Stomach (tissue), 8 donors: ENCODE measurements at regions not wholly inside any gene's neighbourhood (a gene's known extent, or its start where the extent isn't known, plus 50 kb on each side); places are given as distances from the start of the nearest gene placed in this dataset.

Experiments
- DNase-seq, 2 donors: peaks; one replicate each; pipeline versions ENCODE4 v3.0.0 to v3.0.0-alpha.2; 2013 to 2019
- H3K27ac ChIP-seq, 5 donors: fragments of 200-600 bp in 4 of 5; sonication (generic) in 4 of 5; one replicate each; pipeline ENCODE4 v1.5.1; 2013 to 2019; ENCODE audit warnings: mild to moderate bottlenecking in 1 of 5, moderate library complexity in 1 of 5
- H3K27me3 ChIP-seq, 3 donors: fragments of 200-600 bp; sonication (generic); one replicate each; pipeline ENCODE4 v1.5.1; 2017 to 2019; ENCODE audit warnings: mixed run types in 1 of 3
- H3K36me3 ChIP-seq, 4 donors: fragments of 200-600 bp; sonication (generic); 1 replicate in 3 of 4; 2 replicates in 1 of 4; pipeline ENCODE4 v1.5.1; 2016 to 2019
- H3K4me1 ChIP-seq, 4 donors: fragments of 200-600 bp; sonication (generic); one replicate each; pipeline ENCODE4 v1.5.1; 2016 to 2019
- H3K4me3 ChIP-seq, 4 donors: fragments of 200-600 bp; sonication (generic) in 3 of 4; one replicate each; pipeline ENCODE4 v1.5.1; 2016 to 2019; ENCODE audit warnings: mild to moderate bottlenecking in 1 of 4
- H3K9me3 ChIP-seq, 4 donors: fragments of 200-600 bp; sonication (generic); one replicate each; pipeline ENCODE4 v1.5.1; 2016 to 2019
- CTCF ChIP-seq, 7 experiments: fragments of 450-650 bp in 4 of 7; fragments of 200-600 bp in 3 of 7; sonication (generic) in 3 of 7; IDR thresholded peaks; one replicate each; pipeline ENCODE4 v1.5.1; 2016 to 2019; ENCODE audit warnings: antibody characterized with exemption in 7 of 7, control low read depth in 2 of 7, mild to moderate bottlenecking in 1 of 7
- EP300 ChIP-seq: sonication (generic); formaldehyde crosslinking; IDR thresholded peaks from one replicate; pipeline ENCODE4 v1.6.1; 2017; ENCODE audit warnings: antibody characterized with exemption
- POLR2A ChIP-seq, 4 donors: fragments of 450-650 bp; IDR thresholded peaks; one replicate each; pipeline ENCODE4 v1.6.1; 2016; ENCODE audit warnings: antibody characterized with exemption in 4 of 4, control low read depth in 2 of 4, mild to moderate bottlenecking in 1 of 4, moderate library complexity in 1 of 4
- POLR2AphosphoS5 ChIP-seq, 3 donors: sonication (generic); formaldehyde crosslinking; IDR thresholded peaks; one replicate each; pipeline ENCODE4 v1.6.1; 2016; ENCODE audit warnings: antibody characterized with exemption in 3 of 3
- WGBS, 5 donors: extraction: QIAGEN DNeasy Blood & Tissue Kit in 3 of 5; methylation state at CpG; one replicate each; pipeline versions ENCODE4 v1.1.5 to v1.1.7; 2013 to 2018; 5-methylcytosine and 5-hydroxymethylcytosine counted together
- intact Hi-C: fragments of 100-400 bp; cut with DNase I; formaldehyde crosslinking; loops from one replicate; pipeline ENCODE4 v1.15.1; 2023; ENCODE audit warnings: low total_unique reads
- donor health status: healthy with polysubstance abuse.
- donor health status: Bipolar disorder and iron deficiency.
- donor health status: healthy.

DNA sequence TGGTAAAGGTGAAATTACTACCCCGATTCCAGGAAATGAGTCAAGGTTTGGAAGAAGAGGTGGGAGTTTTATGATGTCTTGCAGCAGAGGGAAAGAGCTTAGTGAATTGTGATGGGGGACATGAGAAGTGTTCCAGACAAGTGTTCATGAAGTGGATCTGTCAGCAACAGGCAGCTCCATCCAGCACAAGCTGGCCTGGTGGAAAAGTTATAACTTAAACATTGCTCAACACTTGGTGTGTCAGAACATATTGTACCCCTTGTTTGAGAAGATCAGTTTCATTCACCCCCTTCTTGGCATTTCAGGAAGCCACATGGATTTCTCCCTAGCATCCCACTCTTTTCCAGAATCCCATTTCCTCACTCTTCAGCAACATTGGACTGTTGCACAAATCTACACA lies 222.0 kb downstream of the B3GLCT start:
- Histone ChIP-seq H3K36me3 (no peaks in the 10 kb centered on the region), H3K27ac (no peak overlapping the region), H3K9me3 (no peaks in the 10 kb centered on the region), H3K4me3 (no peak overlapping the region), H3K27me3 (no peaks in the 10 kb centered on the region), H3K4me1 (peaks cover 0 to 10% (median 6%) of the 10 kb centered on the region in 4 donors)
- no peak for TF ChIP-seq POLR2A (IDR thresholded peaks at IDR 0.05)
- TF ChIP-seq EP300, result no peak
- TF ChIP-seq CTCF (IDR thresholded peaks at IDR 0.05), result no peak
- TF ChIP-seq POLR2AphosphoS5 (IDR thresholded peaks at IDR 0.05), result no peak
- WGBS, 5 donors, result 56 to 81% (median 65%) methylated on average over 1 of the region's 1 CpG
- intact Hi-C loops, result loop anchor here (5.0 kb wide), 1 partner anchor 189 kb away; no protein-coding TSS in a partner anchor
- no peak for DNase-seq

DNA sequence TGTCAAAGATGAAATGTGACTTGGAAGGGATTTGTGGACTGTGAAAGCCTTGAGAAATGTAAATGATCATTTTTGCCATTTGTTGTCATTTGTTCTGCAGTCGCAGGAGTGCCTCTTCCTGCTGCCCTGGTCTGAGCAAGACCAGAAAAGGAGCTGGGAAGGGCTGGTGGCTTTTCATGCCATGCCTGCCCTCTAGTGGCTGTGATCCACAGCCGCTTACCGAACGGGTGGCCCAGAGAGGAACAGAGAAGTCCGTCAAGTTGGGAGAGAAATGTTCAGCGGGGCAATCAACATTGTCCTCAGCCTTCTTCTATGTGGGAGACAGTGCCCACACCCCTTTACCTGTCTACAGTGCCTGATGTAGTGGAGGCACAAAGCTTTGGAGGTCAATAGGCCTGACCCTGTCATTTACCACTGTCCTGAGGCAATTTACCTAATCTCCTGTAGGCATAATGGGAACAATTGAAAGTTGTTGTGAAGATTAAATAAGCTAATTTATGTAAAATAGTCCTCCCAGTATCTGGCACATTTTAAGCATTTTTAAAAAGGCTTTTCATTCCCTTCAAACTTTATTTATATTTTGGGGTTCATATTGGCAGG lies 224.5 kb downstream of the B3GLCT start:
- Histone ChIP-seq H3K4me3 (no peak overlapping the region), H3K36me3 (no peaks in the 10 kb centered on the region), H3K9me3 (no peaks in the 10 kb centered on the region), H3K27ac (no peak overlapping the region), H3K27me3 (no peaks in the 10 kb centered on the region), H3K4me1 (peaks cover 0 to 10% (median 6%) of the 10 kb centered on the region in 4 donors)
- peak; percentile 78 to 91 for DNase-seq
- intact Hi-C loops, result loop anchor here (5.0 kb wide), 1 partner anchor 192 kb away; no protein-coding TSS in a partner anchor
- peak in 5 of 7 experiments; percentile 69 to 81 (median 73) for TF ChIP-seq CTCF (IDR thresholded peaks at IDR 0.05)
- TF ChIP-seq EP300, result no peak
- 2 to 9% (median 3%) methylated on average over 6 of the region's 6 CpGs for WGBS, 5 donors

DNA sequence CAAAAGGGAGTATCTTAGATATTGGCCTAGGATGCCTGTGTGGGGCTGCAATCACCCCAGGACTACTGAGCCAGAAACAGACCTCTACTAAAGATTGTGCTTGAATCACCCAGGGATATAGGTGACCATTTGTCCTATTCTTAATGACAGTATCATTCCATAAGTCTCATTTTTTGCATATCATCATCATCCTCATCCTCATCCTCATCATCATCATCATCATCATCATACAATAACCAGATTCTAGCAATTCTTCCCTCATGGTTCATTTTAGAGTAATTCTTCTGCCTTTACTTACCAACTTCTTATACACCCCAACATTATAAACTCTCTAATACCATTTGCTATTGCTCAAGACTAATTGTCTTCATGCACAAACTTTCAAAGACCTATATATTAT lies 226.6 kb downstream of the B3GLCT start:
- Histone ChIP-seq H3K27ac (no peak overlapping the region), H3K27me3 (no peaks in the 10 kb centered on the region), H3K36me3 (no peaks in the 10 kb centered on the region), H3K4me1 (peaks cover 0 to 10% (median 6%) of the 10 kb centered on the region in 4 donors), H3K4me3 (no peak overlapping the region), H3K9me3 (no peaks in the 10 kb centered on the region)
- intact Hi-C loops, result loop anchor here (5.0 kb wide), 1 partner anchor 316 kb away; no protein-coding TSS in a partner anchor
- no peak for TF ChIP-seq POLR2A (IDR thresholded peaks at IDR 0.05)
- TF ChIP-seq EP300, result no peak
- TF ChIP-seq CTCF (IDR thresholded peaks at IDR 0.05), result no peak
- no peak for TF ChIP-seq POLR2AphosphoS5 (IDR thresholded peaks at IDR 0.05)
- DNase-seq, result no peak

DNA sequence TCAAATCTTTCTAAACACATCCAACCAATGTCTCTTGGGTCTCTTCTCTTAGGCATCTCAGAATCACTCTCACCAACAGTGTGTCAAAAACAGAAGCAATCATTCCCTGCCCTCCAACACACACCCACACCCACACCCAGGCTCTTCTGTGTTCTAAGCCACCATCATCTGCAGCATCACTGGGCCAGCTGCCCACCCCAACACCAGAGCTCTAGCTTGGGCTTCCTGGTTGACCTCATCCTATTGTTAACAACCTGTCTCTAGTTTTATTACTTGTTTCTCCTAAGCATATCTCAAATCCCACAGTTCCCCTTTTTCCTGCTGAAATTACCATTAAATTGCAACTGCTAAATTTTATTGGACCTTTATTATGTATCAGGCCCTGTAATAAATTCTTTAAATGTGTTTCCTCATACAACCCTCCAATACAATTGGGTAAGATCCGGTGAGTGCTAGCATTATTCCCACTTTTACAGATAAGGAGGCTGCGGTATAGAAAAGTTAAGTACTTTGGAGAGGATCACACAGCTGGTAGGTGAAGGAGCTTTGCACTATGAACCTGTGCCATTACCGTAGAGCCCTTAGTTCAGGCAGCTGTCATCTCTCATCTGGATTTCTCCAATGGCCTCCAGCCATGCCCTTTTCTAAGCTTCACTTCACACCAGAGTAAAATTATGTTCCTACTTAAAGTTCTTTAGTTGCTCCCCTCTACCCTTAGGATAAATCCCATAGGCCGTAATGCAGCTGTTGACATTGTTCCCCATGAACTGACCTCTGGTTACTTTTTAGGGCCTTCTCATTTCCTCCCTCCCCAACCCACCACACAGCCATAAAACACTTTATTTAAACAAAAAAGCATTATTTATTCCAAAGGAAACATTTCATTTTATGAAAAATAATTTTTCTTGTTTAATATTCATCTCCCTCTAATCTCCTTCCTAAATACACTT lies 227.7 kb downstream of the B3GLCT start:
- Histone ChIP-seq H3K9me3 (no peaks in the 10 kb centered on the region), H3K4me3 (no peak overlapping the region), H3K4me1 (peaks cover 0 to 10% (median 6%) of the 10 kb centered on the region in 4 donors), H3K27me3 (no peaks in the 10 kb centered on the region), H3K27ac (no peak overlapping the region), H3K36me3 (no peaks in the 10 kb centered on the region)
- WGBS, 5 donors, result 51 to 62% (median 57%) methylated on average over 4 of the region's 4 CpGs
- no peak for TF ChIP-seq EP300
- TF ChIP-seq POLR2AphosphoS5 (IDR thresholded peaks at IDR 0.05), result no peak
- TF ChIP-seq POLR2A (IDR thresholded peaks at IDR 0.05), result no peak
- TF ChIP-seq CTCF (IDR thresholded peaks at IDR 0.05), result no peak
- intact Hi-C loops, result loop anchor here (5.0 kb wide), 1 partner anchor 315 kb away; no protein-coding TSS in a partner anchor
- no peak for DNase-seq
